ENCODE measurements at regions not wholly inside any gene's neighbourhood (a gene's known extent, or its start where the extent isn't known, plus 50 kb on each side); places are given as distances from the start of the nearest gene placed in this dataset.

- TF ChIP-seq, protein P1, sequence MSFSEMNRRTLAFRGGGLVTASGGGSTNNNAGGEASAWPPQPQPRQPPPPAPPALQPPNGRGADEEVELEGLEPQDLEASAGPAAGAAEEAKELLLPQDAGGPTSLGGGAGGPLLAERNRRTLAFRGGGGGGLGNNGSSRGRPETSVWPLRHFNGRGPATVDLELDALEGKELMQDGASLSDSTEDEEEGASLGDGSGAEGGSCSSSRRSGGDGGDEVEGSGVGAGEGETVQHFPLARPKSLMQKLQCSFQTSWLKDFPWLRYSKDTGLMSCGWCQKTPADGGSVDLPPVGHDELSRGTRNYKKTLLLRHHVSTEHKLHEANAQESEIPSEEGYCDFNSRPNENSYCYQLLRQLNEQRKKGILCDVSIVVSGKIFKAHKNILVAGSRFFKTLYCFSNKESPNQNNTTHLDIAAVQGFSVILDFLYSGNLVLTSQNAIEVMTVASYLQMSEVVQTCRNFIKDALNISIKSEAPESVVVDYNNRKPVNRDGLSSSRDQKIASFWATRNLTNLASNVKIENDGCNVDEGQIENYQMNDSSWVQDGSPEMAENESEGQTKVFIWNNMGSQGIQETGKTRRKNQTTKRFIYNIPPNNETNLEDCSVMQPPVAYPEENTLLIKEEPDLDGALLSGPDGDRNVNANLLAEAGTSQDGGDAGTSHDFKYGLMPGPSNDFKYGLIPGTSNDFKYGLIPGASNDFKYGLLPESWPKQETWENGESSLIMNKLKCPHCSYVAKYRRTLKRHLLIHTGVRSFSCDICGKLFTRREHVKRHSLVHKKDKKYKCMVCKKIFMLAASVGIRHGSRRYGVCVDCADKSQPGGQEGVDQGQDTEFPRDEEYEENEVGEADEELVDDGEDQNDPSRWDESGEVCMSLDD (CRISPR knock-in tag; IDR thresholded peaks at IDR 0.05; ENCODE audit: borderline replicate concordance) = no peak
- TF ChIP-seq, protein P2, sequence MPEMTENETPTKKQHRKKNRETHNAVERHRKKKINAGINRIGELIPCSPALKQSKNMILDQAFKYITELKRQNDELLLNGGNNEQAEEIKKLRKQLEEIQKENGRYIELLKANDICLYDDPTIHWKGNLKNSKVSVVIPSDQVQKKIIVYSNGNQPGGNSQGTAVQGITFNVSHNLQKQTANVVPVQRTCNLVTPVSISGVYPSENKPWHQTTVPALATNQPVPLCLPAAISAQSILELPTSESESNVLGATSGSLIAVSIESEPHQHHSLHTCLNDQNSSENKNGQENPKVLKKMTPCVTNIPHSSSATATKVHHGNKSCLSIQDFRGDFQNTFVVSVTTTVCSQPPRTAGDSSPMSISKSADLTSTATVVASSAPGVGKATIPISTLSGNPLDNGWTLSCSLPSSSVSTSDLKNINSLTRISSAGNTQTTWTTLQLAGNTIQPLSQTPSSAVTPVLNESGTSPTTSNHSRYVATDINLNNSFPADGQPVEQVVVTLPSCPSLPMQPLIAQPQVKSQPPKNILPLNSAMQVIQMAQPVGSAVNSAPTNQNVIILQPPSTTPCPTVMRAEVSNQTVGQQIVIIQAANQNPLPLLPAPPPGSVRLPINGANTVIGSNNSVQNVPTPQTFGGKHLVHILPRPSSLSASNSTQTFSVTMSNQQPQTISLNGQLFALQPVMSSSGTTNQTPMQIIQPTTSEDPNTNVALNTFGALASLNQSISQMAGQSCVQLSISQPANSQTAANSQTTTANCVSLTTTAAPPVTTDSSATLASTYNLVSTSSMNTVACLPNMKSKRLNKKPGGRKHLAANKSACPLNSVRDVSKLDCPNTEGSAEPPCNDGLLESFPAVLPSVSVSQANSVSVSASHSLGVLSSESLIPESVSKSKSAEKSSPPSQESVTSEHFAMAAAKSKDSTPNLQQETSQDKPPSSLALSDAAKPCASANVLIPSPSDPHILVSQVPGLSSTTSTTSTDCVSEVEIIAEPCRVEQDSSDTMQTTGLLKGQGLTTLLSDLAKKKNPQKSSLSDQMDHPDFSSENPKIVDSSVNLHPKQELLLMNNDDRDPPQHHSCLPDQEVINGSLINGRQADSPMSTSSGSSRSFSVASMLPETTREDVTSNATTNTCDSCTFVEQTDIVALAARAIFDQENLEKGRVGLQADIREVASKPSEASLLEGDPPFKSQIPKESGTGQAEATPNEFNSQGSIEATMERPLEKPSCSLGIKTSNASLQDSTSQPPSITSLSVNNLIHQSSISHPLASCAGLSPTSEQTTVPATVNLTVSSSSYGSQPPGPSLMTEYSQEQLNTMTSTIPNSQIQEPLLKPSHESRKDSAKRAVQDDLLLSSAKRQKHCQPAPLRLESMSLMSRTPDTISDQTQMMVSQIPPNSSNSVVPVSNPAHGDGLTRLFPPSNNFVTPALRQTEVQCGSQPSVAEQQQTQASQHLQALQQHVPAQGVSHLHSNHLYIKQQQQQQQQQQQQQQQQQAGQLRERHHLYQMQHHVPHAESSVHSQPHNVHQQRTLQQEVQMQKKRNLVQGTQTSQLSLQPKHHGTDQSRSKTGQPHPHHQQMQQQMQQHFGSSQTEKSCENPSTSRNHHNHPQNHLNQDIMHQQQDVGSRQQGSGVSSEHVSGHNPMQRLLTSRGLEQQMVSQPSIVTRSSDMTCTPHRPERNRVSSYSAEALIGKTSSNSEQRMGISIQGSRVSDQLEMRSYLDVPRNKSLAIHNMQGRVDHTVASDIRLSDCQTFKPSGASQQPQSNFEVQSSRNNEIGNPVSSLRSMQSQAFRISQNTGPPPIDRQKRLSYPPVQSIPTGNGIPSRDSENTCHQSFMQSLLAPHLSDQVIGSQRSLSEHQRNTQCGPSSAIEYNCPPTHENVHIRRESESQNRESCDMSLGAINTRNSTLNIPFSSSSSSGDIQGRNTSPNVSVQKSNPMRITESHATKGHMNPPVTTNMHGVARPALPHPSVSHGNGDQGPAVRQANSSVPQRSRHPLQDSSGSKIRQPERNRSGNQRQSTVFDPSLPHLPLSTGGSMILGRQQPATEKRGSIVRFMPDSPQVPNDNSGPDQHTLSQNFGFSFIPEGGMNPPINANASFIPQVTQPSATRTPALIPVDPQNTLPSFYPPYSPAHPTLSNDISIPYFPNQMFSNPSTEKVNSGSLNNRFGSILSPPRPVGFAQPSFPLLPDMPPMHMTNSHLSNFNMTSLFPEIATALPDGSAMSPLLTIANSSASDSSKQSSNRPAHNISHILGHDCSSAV (CRISPR knock-in tag; IDR thresholded peaks at IDR 0.05; ENCODE audit: borderline replicate concordance) = no peak
Measured at GRCh38 chr13:97710797-97711196, 242.7 kb upstream of the IPO5 start (continued).
